ENCODE measurements at regions not wholly inside any gene's neighbourhood (a gene's known extent, or its start where the extent isn't known, plus 50 kb on each side); places are given as distances from the start of the nearest gene placed in this dataset.

GRCh38 chr11:112685111-112685510 lies 276.1 kb upstream of the NCAM1 start:
- in situ Hi-C loops (cut with HindIII; ENCODE audit: low sequenced_read_pairs), result no loop called here
- no peak for TF ChIP-seq CTCF (IDR thresholded peaks at IDR 0.05; ENCODE audit: low read depth, low read length)
- DNase-seq (ENCODE audit: low read depth, low spot score), result no peak
- H3K4me3 ChIP-seq (ENCODE audit: low read depth, low read length), result no peak overlapping the region

- H3K4me3 ChIP-seq (ENCODE audit: low read depth, low read length), result no peak overlapping the region
- in situ Hi-C loops (cut with HindIII; ENCODE audit: low sequenced_read_pairs), result no loop called here
- TF ChIP-seq CTCF (IDR thresholded peaks at IDR 0.05; ENCODE audit: low read depth, low read length), result no peak
- no peak for DNase-seq (ENCODE audit: low read depth, low spot score)
Observed at GRCh38 chr11:112689851-112690250, 271.4 kb upstream of the NCAM1 start.

GRCh38 chr11:112693781-112694180 lies 267.4 kb upstream of the NCAM1 start:
- in situ Hi-C loops (cut with HindIII; ENCODE audit: low sequenced_read_pairs), result no loop called here
- DNase-seq (ENCODE audit: low read depth, low spot score), result no peak
- no peak for TF ChIP-seq CTCF (IDR thresholded peaks at IDR 0.05; ENCODE audit: low read depth, low read length)
- H3K4me3 ChIP-seq (ENCODE audit: low read depth, low read length), result no peak overlapping the region

GRCh38 chr11:112694245-112694644 lies 267.0 kb upstream of the NCAM1 start:
- DNase-seq (ENCODE audit: low read depth, low spot score), result no peak
- H3K4me3 ChIP-seq (ENCODE audit: low read depth, low read length), result no peak overlapping the region
- in situ Hi-C loops (cut with HindIII; ENCODE audit: low sequenced_read_pairs), result no loop called here
- TF ChIP-seq CTCF (IDR thresholded peaks at IDR 0.05; ENCODE audit: low read depth, low read length), result no peak

GRCh38 chr11:112694813-112695212 lies 266.4 kb upstream of the NCAM1 start:
- H3K4me3 ChIP-seq (ENCODE audit: low read depth, low read length), result no peak overlapping the region
- in situ Hi-C loops (cut with HindIII; ENCODE audit: low sequenced_read_pairs), result no loop called here
- no peak for TF ChIP-seq CTCF (IDR thresholded peaks at IDR 0.05; ENCODE audit: low read depth, low read length)
- no peak for DNase-seq (ENCODE audit: low read depth, low spot score)

- no peak for DNase-seq (ENCODE audit: low read depth, low spot score)
- in situ Hi-C loops (cut with HindIII; ENCODE audit: low sequenced_read_pairs), result no loop called here
- TF ChIP-seq CTCF (IDR thresholded peaks at IDR 0.05; ENCODE audit: low read depth, low read length), result no peak
- H3K4me3 ChIP-seq (ENCODE audit: low read depth, low read length), result no peak overlapping the region
Observed at GRCh38 chr11:112697391-112698178, 263.6 kb upstream of the NCAM1 start.
